ENCODE measurements at regions not wholly inside any gene's neighbourhood (a gene's known extent, or its start where the extent isn't known, plus 50 kb on each side); places are given as distances from the start of the nearest gene placed in this dataset.

- TF ChIP-seq CTCF (IDR thresholded peaks at IDR 0.05) (no peak), POLR2A (IDR thresholded peaks at IDR 0.05) (no peak)
These were observed 146.2 kb upstream of the IRX1 start for GRCh38 chr5:3449481-3449880.

Measured in thyroid gland (tissue), 4 donors.